Osteoblast (primary cell): ENCODE measurements at regions not wholly inside any gene's neighbourhood (a gene's known extent, or its start where the extent isn't known, plus 50 kb on each side); places are given as distances from the start of the nearest gene placed in this dataset.

Experiments
- DNase-seq: peaks from one replicate; pipeline ENCODE4 v3.0.0; 2011; ENCODE audit warnings: low spot score, mixed read lengths; ENCODE audit not compliant: insufficient read length; ENCODE audit errors: missing footprints
- H2AFZ ChIP-seq: 2 replicates; pipeline ENCODE4 v1.6.0; 2011; ENCODE audit warnings: mild to moderate bottlenecking, low read length
- H3K27ac ChIP-seq: 2 replicates; pipeline ENCODE4 v1.5.1; 2011; ENCODE audit warnings: mild to moderate bottlenecking, low read depth, low read length, moderate library complexity
- H3K27me3 ChIP-seq: 2 replicates; pipeline ENCODE4 v1.6.0; 2012; ENCODE audit warnings: mild to moderate bottlenecking, control low read depth, inconsistent platforms, low read length, moderate library complexity; ENCODE audit not compliant: insufficient read depth
- H3K36me3 ChIP-seq: 2 replicates; pipeline ENCODE4 v1.5.1; 2011; ENCODE audit warnings: mild to moderate bottlenecking, low read length, control low read depth, moderate library complexity; ENCODE audit not compliant: insufficient read depth
- H3K4me1 ChIP-seq: 2 replicates; pipeline ENCODE4 v1.5.1; 2011; ENCODE audit warnings: mild to moderate bottlenecking, low read length, control low read depth, moderate library complexity; ENCODE audit not compliant: insufficient read depth
- H3K4me2 ChIP-seq: 2 replicates; pipeline ENCODE4 v1.6.0; 2011; ENCODE audit warnings: mild to moderate bottlenecking, low read length; ENCODE audit not compliant: insufficient read depth
- H3K4me3 ChIP-seq: fragments of 200-600 bp; sonication (generic); 3 replicates; pipeline ENCODE4 v1.5.1; 2012; ENCODE audit warnings: mild to moderate bottlenecking, low read length, inconsistent platforms; ENCODE audit not compliant: insufficient read depth
- H3K79me2 ChIP-seq: 2 replicates; pipeline ENCODE4 v1.6.0; 2012; ENCODE audit warnings: mild to moderate bottlenecking, low read length, control low read depth, inconsistent platforms; ENCODE audit not compliant: insufficient read depth
- H3K9me3 ChIP-seq: 2 replicates; pipeline ENCODE4 v1.5.1; 2011; ENCODE audit warnings: low read depth, low read length, control low read depth
- H4K20me1 ChIP-seq: 2 replicates; pipeline ENCODE4 v1.6.0; 2012; ENCODE audit warnings: mild to moderate bottlenecking, low read length, control low read depth; ENCODE audit not compliant: insufficient read depth
- TF ChIP-seq, protein P1 (sequence below): IDR thresholded peaks from 2 replicates; pipeline ENCODE4 v1.5.1; 2011; ENCODE audit warnings: mild to moderate bottlenecking, low read depth, low read length, moderate library complexity; ENCODE audit errors: extremely low read depth

GRCh38 chr5:23635938-23636337 is 128.5 kb downstream of the PRDM9 start:
- no peaks in the 10 kb centered on the region for H3K9me3 ChIP-seq
- TF ChIP-seq, protein P1, sequence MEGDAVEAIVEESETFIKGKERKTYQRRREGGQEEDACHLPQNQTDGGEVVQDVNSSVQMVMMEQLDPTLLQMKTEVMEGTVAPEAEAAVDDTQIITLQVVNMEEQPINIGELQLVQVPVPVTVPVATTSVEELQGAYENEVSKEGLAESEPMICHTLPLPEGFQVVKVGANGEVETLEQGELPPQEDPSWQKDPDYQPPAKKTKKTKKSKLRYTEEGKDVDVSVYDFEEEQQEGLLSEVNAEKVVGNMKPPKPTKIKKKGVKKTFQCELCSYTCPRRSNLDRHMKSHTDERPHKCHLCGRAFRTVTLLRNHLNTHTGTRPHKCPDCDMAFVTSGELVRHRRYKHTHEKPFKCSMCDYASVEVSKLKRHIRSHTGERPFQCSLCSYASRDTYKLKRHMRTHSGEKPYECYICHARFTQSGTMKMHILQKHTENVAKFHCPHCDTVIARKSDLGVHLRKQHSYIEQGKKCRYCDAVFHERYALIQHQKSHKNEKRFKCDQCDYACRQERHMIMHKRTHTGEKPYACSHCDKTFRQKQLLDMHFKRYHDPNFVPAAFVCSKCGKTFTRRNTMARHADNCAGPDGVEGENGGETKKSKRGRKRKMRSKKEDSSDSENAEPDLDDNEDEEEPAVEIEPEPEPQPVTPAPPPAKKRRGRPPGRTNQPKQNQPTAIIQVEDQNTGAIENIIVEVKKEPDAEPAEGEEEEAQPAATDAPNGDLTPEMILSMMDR: no peak
- DNase-seq: no peak
- no peak overlapping the region for H3K4me2 ChIP-seq
- no peak overlapping the region for H3K4me3 ChIP-seq
- no peak overlapping the region for H3K27ac ChIP-seq
- no peaks in the 10 kb centered on the region for H4K20me1 ChIP-seq
- H2AFZ ChIP-seq: no peak overlapping the region
- no peaks in the 10 kb centered on the region for H3K4me1 ChIP-seq
- H3K79me2 ChIP-seq: no peaks in the 10 kb centered on the region
- no peaks in the 10 kb centered on the region for H3K36me3 ChIP-seq
- no peaks in the 10 kb centered on the region for H3K27me3 ChIP-seq

GRCh38 chr5:23639326-23639725 is 131.9 kb downstream of the PRDM9 start:
- H3K79me2 ChIP-seq: no peaks in the 10 kb centered on the region
- H2AFZ ChIP-seq: no peak overlapping the region

DNA sequence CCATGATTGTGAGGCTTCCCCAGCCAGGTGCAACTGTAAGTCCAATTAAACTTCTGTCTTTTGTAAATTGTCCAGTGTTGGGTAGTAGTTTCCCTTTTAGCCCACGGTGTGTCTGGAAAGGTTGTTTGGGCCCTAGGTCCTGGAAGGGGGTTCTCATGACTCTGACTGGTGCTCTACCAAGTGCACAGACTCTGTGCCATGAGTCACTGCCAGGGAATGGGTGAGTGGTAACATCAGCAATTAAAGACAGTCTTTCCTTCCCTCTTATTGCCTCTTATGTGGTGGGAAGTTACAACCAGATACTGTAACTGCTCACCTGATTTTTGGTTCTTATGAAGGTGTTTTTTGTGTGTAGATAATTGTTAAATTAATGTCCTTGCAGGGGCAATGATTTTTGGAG is 141.2 kb downstream of the PRDM9 start:
- peaks cover 3% of the 10 kb centered on the region for H3K9me3 ChIP-seq
- DNase-seq: no peak
- H4K20me1 ChIP-seq: no peaks in the 10 kb centered on the region
- H3K4me2 ChIP-seq: no peak overlapping the region
- TF ChIP-seq, protein P1: no peak
- H3K79me2 ChIP-seq: no peaks in the 10 kb centered on the region
- no peaks in the 10 kb centered on the region for H3K4me1 ChIP-seq
- no peak overlapping the region for H2AFZ ChIP-seq
- no peaks in the 10 kb centered on the region for H3K27me3 ChIP-seq
- H3K4me3 ChIP-seq: no peak overlapping the region
- H3K36me3 ChIP-seq: no peaks in the 10 kb centered on the region
- no peak overlapping the region for H3K27ac ChIP-seq

More at GRCh38 chr5:23639326-23639725, 131.9 kb downstream of the PRDM9 start:
- Histone ChIP-seq H3K27me3 (no peaks in the 10 kb centered on the region), H3K4me2 (no peak overlapping the region), H3K27ac (no peak overlapping the region), H4K20me1 (no peaks in the 10 kb centered on the region), H3K9me3 (no peaks in the 10 kb centered on the region), H3K36me3 (no peaks in the 10 kb centered on the region), H3K4me3 (no peak overlapping the region), H3K4me1 (no peaks in the 10 kb centered on the region)
- TF ChIP-seq, protein P1: no peak
- no peak for DNase-seq

DNA sequence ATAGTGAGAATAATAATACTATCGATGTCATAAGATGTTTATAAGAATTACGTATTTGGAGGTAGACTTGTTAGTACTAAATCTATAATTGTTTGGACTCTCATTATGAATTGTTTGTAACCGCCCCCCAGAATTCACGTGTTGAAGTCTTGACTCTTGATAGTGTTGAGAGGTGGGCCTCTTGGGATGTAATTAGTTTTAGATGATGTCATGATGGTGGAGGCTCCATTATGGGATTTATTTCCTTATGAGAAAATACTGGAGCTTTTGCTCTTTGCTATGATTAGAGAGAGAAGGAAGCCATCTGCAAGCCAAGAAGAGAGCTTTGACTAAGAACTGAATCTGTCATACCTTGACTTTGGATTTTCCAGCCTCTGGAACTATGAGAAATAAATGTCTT is 142.2 kb downstream of the PRDM9 start:
- H3K27ac ChIP-seq: no peak overlapping the region
- H2AFZ ChIP-seq: no peak overlapping the region
- H3K4me1 ChIP-seq: no peaks in the 10 kb centered on the region
- peaks cover 3% of the 10 kb centered on the region for H3K9me3 ChIP-seq
- TF ChIP-seq, protein P1: no peak
- H4K20me1 ChIP-seq: no peaks in the 10 kb centered on the region
- no peaks in the 10 kb centered on the region for H3K27me3 ChIP-seq
- H3K79me2 ChIP-seq: no peaks in the 10 kb centered on the region
- H3K4me2 ChIP-seq: no peak overlapping the region
- H3K36me3 ChIP-seq: no peaks in the 10 kb centered on the region
- H3K4me3 ChIP-seq: no peak overlapping the region
- no peak for DNase-seq
